CD14-positive monocyte (primary cell): ENCODE measurements at regions not wholly inside any gene's neighbourhood (a gene's known extent, or its start where the extent isn't known, plus 50 kb on each side); places are given as distances from the start of the nearest gene placed in this dataset.
"Not testable (repeated sequence)": the region's sequence is repeated elsewhere in the genome, so short reads cannot be mapped to it uniquely, and the experiment has no call there.

ENCODE experiments used
- DNase-seq, 3 donors: peaks; one replicate each; pipeline ENCODE4 v3.0.0-alpha.2; 2011 to 2022
- H2AFZ ChIP-seq: 2 replicates; pipeline ENCODE4 v1.6.0; 2012; ENCODE audit warnings: mild to moderate bottlenecking, low read depth, low read length, inconsistent platforms; ENCODE audit not compliant: insufficient read depth, poor library complexity, severe bottlenecking
- H3K27ac ChIP-seq, 2 donors: 1 replicate in 1 of 2; 2 replicates in 1 of 2; pipeline ENCODE4 v1.5.1; 2012 to 2013; ENCODE audit warnings: low read length in 2 of 2, control low read depth in 1 of 2, inconsistent platforms in 1 of 2, low read depth in 1 of 2, mild to moderate bottlenecking in 1 of 2
- H3K27me3 ChIP-seq, 2 donors: one replicate each; pipeline versions ENCODE4 v1.6.0 to v1.6.1; 2011 to 2013; ENCODE audit warnings: low read length in 2 of 2; ENCODE audit not compliant: control insufficient read depth in 2 of 2, insufficient read depth in 2 of 2
- H3K36me3 ChIP-seq, 2 donors: replicated peaks in 1 of 2; 1 replicate in 1 of 2; 2 replicates in 1 of 2; pipeline versions ENCODE4 v1.5.1 to v1.6.1; 2012 to 2013; ENCODE audit warnings: low read length in 2 of 2, control low read depth in 1 of 2, inconsistent platforms in 1 of 2, mild to moderate bottlenecking in 1 of 2; ENCODE audit not compliant: insufficient read depth in 2 of 2, control insufficient read depth in 1 of 2
- H3K4me1 ChIP-seq, 2 donors: 1 replicate in 1 of 2; 2 replicates in 1 of 2; pipeline versions ENCODE4 v1.5.1 to v1.6.1; 2012 to 2013; ENCODE audit warnings: low read length in 2 of 2, control low read depth in 1 of 2, inconsistent platforms in 1 of 2, mild to moderate bottlenecking in 1 of 2, moderate library complexity in 1 of 2; ENCODE audit not compliant: insufficient read depth in 2 of 2, control insufficient read depth in 1 of 2
- H3K4me2 ChIP-seq: replicated peaks from 2 replicates; pipeline ENCODE3; 2012; ENCODE audit warnings: low read length, moderate library complexity, mild to moderate bottlenecking; ENCODE audit not compliant: poor library complexity, severe bottlenecking; ENCODE audit errors: extremely low read depth
- H3K4me3 ChIP-seq, 3 experiments: fragments of 200-600 bp in 1 of 3; sonication (generic) in 1 of 3; replicated peaks in 1 of 3; 1 replicate in 2 of 3; 2 replicates in 1 of 3; pipeline ENCODE4 v1.5.1; 2011 to 2013; ENCODE audit warnings: low read length in 3 of 3, mild to moderate bottlenecking in 3 of 3, control low read depth in 2 of 3, low read depth in 2 of 3, inconsistent platforms in 1 of 3, moderate library complexity in 1 of 3
- H3K79me2 ChIP-seq: 2 replicates; pipeline ENCODE4 v1.6.0; 2012; ENCODE audit warnings: mild to moderate bottlenecking, control low read depth, inconsistent platforms, low read length, moderate library complexity; ENCODE audit not compliant: insufficient read depth
- H3K9ac ChIP-seq: 2 replicates; pipeline ENCODE4 v1.6.0; 2017; ENCODE audit warnings: low read length, mild to moderate bottlenecking; ENCODE audit not compliant: insufficient read depth, poor library complexity, severe bottlenecking
- H3K9me3 ChIP-seq, 2 donors: replicated peaks in 1 of 2; 1 replicate in 1 of 2; 2 replicates in 1 of 2; pipeline versions ENCODE4 v1.5.1 to v1.6.1; 2012 to 2013; ENCODE audit warnings: low read length in 2 of 2, control low read depth in 1 of 2; ENCODE audit not compliant: control insufficient read depth in 1 of 2, insufficient read depth in 1 of 2
- H4K20me1 ChIP-seq: 2 replicates; pipeline ENCODE4 v1.6.0; 2012; ENCODE audit warnings: mild to moderate bottlenecking, low read length, control low read depth, moderate library complexity; ENCODE audit not compliant: insufficient read depth
- H3K27ac Mint-ChIP-seq, 7 donors: one replicate each; pipeline ENCODE4 v1.8.0; 2020; ENCODE audit warnings: mild to moderate bottlenecking in 7 of 7, mixed read lengths in 7 of 7, moderate library complexity in 6 of 7, inconsistent platforms in 2 of 7
- H3K27me3 Mint-ChIP-seq, 3 donors: one replicate each; pipeline ENCODE4 v1.8.0; 2021 to 2022; ENCODE audit warnings: low read depth in 3 of 3, mild to moderate bottlenecking in 3 of 3, mixed read lengths in 3 of 3, moderate library complexity in 3 of 3, inconsistent platforms in 1 of 3
- H3K36me3 Mint-ChIP-seq, 2 donors: one replicate each; pipeline ENCODE4 v1.8.0; 2020; ENCODE audit warnings: mixed read lengths in 2 of 2, inconsistent platforms in 1 of 2, mild to moderate bottlenecking in 1 of 2
- H3K4me1 Mint-ChIP-seq: one replicate; pipeline ENCODE4 v1.8.0; 2020; ENCODE audit warnings: mild to moderate bottlenecking, mixed read lengths
- H3K4me3 Mint-ChIP-seq, 2 donors: one replicate each; pipeline ENCODE4 v1.8.0; 2020; ENCODE audit warnings: mild to moderate bottlenecking in 2 of 2, mixed read lengths in 2 of 2, moderate library complexity in 1 of 2
- H3K9me3 Mint-ChIP-seq, 7 donors: one replicate each; pipeline ENCODE4 v1.8.0; 2020 to 2022; ENCODE audit warnings: mixed read lengths in 7 of 7, mild to moderate bottlenecking in 6 of 7, moderate library complexity in 6 of 7, inconsistent platforms in 2 of 7
- WGBS: methylation state at CpG from one replicate; pipeline ENCODE4 v1.1.5; 2013; ENCODE audit warnings: missing lambda C conversion rate; ENCODE audit not compliant: insufficient coverage; 5-methylcytosine and 5-hydroxymethylcytosine counted together
- intact Hi-C, 2 donors: fragments of 100-400 bp; cut with micrococcal nuclease; formaldehyde crosslinking; loops; one replicate each; pipeline versions ENCODE4 v1.15.0 to v1.15.1; 2023
- TF ChIP-seq, protein P1 (sequence below): fragments of 200-600 bp; IDR thresholded peaks from one replicate; pipeline ENCODE4 v1.8.0; 2022; ENCODE audit warnings: antibody characterized with exemption, mild to moderate bottlenecking

DNA sequence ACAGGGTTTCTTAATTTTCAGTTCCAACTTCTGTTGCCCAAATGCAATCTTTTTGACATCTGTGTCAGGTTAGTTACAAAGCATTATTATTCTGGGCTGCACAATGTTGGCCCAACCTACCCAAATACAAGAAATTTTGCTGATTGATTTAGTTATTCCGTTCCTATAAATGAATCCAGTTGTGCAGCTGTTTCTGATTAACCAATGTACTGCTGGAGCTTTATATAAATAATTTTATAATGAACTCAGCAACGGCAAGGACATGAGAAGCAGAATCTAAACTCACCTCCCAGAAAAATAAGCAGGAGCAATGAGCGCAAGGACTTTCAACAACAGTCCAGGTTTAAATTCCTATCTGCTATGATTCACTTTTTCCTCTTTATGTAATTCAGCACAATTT, 76.3 kb upstream of the WIPF1 start:
- WGBS: 100% methylated on average over 1 of the region's 3 CpGs
- Mint-ChIP-seq H3K4me1 (peaks cover 2% of the 10 kb centered on the region), H3K4me3 (no peak overlapping the region), H3K27me3 (peaks cover 0 to 4% (median 0%) of the 10 kb centered on the region in 3 donors), H3K36me3 (peaks cover 11% of the 10 kb centered on the region in 2 donors), H3K27ac (no peak overlapping the region), H3K9me3 (peaks cover 10 to 26% (median 18%) of the 10 kb centered on the region in 7 donors)
- no peak for DNase-seq
- H3K36me3 ChIP-seq: peaks cover 0 to 9% of the 10 kb centered on the region in 2 donors
- no peak overlapping the region for H3K27ac ChIP-seq
- H3K4me1 ChIP-seq: peaks cover under 1 to 1% of the 10 kb centered on the region in 2 donors
- intact Hi-C loops: no loop called here
- no peak overlapping the region for H2AFZ ChIP-seq
- H3K4me3 ChIP-seq: no peak overlapping the region
- no peaks in the 10 kb centered on the region for H4K20me1 ChIP-seq
- H3K27me3 ChIP-seq: no peaks in the 10 kb centered on the region
- no peak overlapping the region for H3K4me2 ChIP-seq
- no peak overlapping the region for H3K9ac ChIP-seq
- peaks cover 2% of the 10 kb centered on the region for H3K79me2 ChIP-seq
- H3K9me3 ChIP-seq: peaks cover 16 to 17% of the 10 kb centered on the region in 2 donors
- TF ChIP-seq, protein P1, sequence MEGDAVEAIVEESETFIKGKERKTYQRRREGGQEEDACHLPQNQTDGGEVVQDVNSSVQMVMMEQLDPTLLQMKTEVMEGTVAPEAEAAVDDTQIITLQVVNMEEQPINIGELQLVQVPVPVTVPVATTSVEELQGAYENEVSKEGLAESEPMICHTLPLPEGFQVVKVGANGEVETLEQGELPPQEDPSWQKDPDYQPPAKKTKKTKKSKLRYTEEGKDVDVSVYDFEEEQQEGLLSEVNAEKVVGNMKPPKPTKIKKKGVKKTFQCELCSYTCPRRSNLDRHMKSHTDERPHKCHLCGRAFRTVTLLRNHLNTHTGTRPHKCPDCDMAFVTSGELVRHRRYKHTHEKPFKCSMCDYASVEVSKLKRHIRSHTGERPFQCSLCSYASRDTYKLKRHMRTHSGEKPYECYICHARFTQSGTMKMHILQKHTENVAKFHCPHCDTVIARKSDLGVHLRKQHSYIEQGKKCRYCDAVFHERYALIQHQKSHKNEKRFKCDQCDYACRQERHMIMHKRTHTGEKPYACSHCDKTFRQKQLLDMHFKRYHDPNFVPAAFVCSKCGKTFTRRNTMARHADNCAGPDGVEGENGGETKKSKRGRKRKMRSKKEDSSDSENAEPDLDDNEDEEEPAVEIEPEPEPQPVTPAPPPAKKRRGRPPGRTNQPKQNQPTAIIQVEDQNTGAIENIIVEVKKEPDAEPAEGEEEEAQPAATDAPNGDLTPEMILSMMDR: no peak

GRCh38 chr2:174673440-174673839, 75.8 kb upstream of the WIPF1 start:
- intact Hi-C loops: no loop called here

GRCh38 chr2:174671532-174671931, 73.9 kb upstream of the WIPF1 start:
- H3K27me3 ChIP-seq, H3K36me3 ChIP-seq, H3K4me2 ChIP-seq, H3K27me3 Mint-ChIP-seq, H3K27ac ChIP-seq, H3K9ac ChIP-seq, H3K27ac Mint-ChIP-seq, H4K20me1 ChIP-seq, intact Hi-C loops, H3K4me3 Mint-ChIP-seq, DNase-seq, H2AFZ ChIP-seq, H3K4me3 ChIP-seq, H3K79me2 ChIP-seq: not testable (repeated sequence)
- Mint-ChIP-seq H3K4me1 (peaks cover 22% of the 10 kb centered on the region), H3K36me3 (peaks cover 11% of the 10 kb centered on the region in 2 donors), H3K9me3 (peaks cover 10 to 26% (median 18%) of the 10 kb centered on the region in 7 donors)
- Histone ChIP-seq H3K4me1 (peaks cover 24 to 25% of the 10 kb centered on the region in 2 donors), H3K9me3 (peaks cover 16 to 17% of the 10 kb centered on the region in 2 donors)
- WGBS: 98% methylated on average over 9 of the region's 10 CpGs

More at GRCh38 chr2:174673440-174673839, 75.8 kb upstream of the WIPF1 start:
- no peak for DNase-seq
- Mint-ChIP-seq H3K4me1 (peaks cover 3% of the 10 kb centered on the region), H3K27ac (no peak overlapping the region), H3K9me3 (peaks cover 10 to 26% (median 18%) of the 10 kb centered on the region in 7 donors), H3K27me3 (peaks cover 0 to 4% (median 0%) of the 10 kb centered on the region in 3 donors), H3K36me3 (peaks cover 11% of the 10 kb centered on the region in 2 donors), H3K4me3 (no peak overlapping the region)
- Histone ChIP-seq H2AFZ (no peak overlapping the region), H3K4me2 (no peak overlapping the region), H3K9me3 (peaks cover 16 to 17% of the 10 kb centered on the region in 2 donors), H3K4me3 (no peak overlapping the region), H3K79me2 (peaks cover 6% of the 10 kb centered on the region), H3K27me3 (no peaks in the 10 kb centered on the region), H4K20me1 (no peaks in the 10 kb centered on the region), H3K9ac (no peak overlapping the region), H3K36me3 (peaks cover 0 to 9% of the 10 kb centered on the region in 2 donors), H3K4me1 (peaks cover 5 to 6% of the 10 kb centered on the region in 2 donors), H3K27ac (no peak overlapping the region)
- 99% methylated on average over 7 of the region's 7 CpGs for WGBS
- TF ChIP-seq, protein P1: no peak
